WTC11 (cell line): ENCODE measurements at regions not wholly inside any gene's neighbourhood (a gene's known extent, or its start where the extent isn't known, plus 50 kb on each side); places are given as distances from the start of the nearest gene placed in this dataset.

Source experiments
- ATAC-seq: fragments of 200-7000 bp; cut with Tn5 transposase; 2 replicates; pipeline ENCODE4 v1.10.0; 2021; ENCODE audit warnings: mild to moderate bottlenecking, moderate library complexity
- CTCF ChIA-PET: fragments of 300-600 bp; sonication (Branson Sonifier 250); formaldehyde crosslinking; loops from one replicate; lab custom pipeline; 2021; ENCODE audit warnings: antibody characterized with exemption; lab: Charles Lee
- POLR2A ChIA-PET: fragments of 350-600 bp; sonication (Branson Sonifier 250); formaldehyde crosslinking; loops from one replicate; lab custom pipeline; 2021; ENCODE audit warnings: antibody characterized with exemption; lab: Charles Lee
- DNase-seq: peaks from one replicate; pipeline ENCODE4 v3.0.0; 2021; ENCODE audit warnings: low spot score
- H3K27ac Mint-ChIP-seq: 2 replicates; pipeline ENCODE4 v1.8.0; 2021; ENCODE audit warnings: mixed read lengths
- H3K27me3 Mint-ChIP-seq: 2 replicates; pipeline ENCODE4 v1.8.0; 2021; ENCODE audit warnings: low read depth, mild to moderate bottlenecking, moderate library complexity, mixed read lengths
- H3K36me3 Mint-ChIP-seq: 2 replicates; pipeline ENCODE4 v1.8.0; 2021; ENCODE audit warnings: mixed read lengths
- H3K4me1 Mint-ChIP-seq: 2 replicates; pipeline ENCODE4 v1.8.0; 2022; ENCODE audit warnings: mixed read lengths
- H3K4me3 Mint-ChIP-seq: 2 replicates; pipeline ENCODE4 v1.8.0; 2021; ENCODE audit warnings: mild to moderate bottlenecking, moderate library complexity, mixed read lengths
- H3K9me3 Mint-ChIP-seq: 2 replicates; pipeline ENCODE4 v1.8.0; 2021; ENCODE audit warnings: mixed read lengths
- AR ChIP-seq: fragments of 250-450 bp; sonication (Bioruptor Pico); IDR thresholded peaks from 2 replicates; pipeline ENCODE4 v1.9.0; 2021; ENCODE audit warnings: mild to moderate bottlenecking
- ATF1 ChIP-seq: sonication (generic); formaldehyde crosslinking; IDR thresholded peaks from 2 replicates; pipeline ENCODE4 v1.8.1; 2023; ENCODE audit warnings: mild to moderate bottlenecking, moderate library complexity, missing genetic modification reagents
- ATF2 ChIP-seq: sonication (generic); formaldehyde crosslinking; IDR thresholded peaks from 2 replicates; pipeline ENCODE4 v1.8.1; 2022; ENCODE audit warnings: low read depth, missing genetic modification reagents, borderline replicate concordance
- CREM ChIP-seq: sonication (generic); formaldehyde crosslinking; IDR thresholded peaks from 2 replicates; pipeline ENCODE4 v1.8.1; 2022; ENCODE audit warnings: mild to moderate bottlenecking, missing genetic modification reagents, moderate library complexity
- ELF4 ChIP-seq: sonication (generic); formaldehyde crosslinking; IDR thresholded peaks from 2 replicates; pipeline ENCODE4 v1.8.1; 2022; ENCODE audit warnings: low read depth, mild to moderate bottlenecking, moderate library complexity, missing genetic modification reagents
- EMX1 ChIP-seq: fragments of 250-450 bp; sonication (Bioruptor Pico); IDR thresholded peaks from 2 replicates; pipeline ENCODE4 v1.8.0; 2021; ENCODE audit warnings: mild to moderate bottlenecking
- ETV6 ChIP-seq: sonication (generic); formaldehyde crosslinking; IDR thresholded peaks from 2 replicates; pipeline ENCODE4 v1.8.1; 2022; ENCODE audit warnings: mild to moderate bottlenecking, missing genetic modification reagents
- GABPB1 ChIP-seq: sonication (generic); formaldehyde crosslinking; IDR thresholded peaks from 2 replicates; pipeline ENCODE4 v1.8.1; 2023; ENCODE audit warnings: mild to moderate bottlenecking, missing genetic modification reagents
- HMGA2 ChIP-seq: fragments of 250-450 bp; sonication (Bioruptor Pico); IDR thresholded peaks from 2 replicates; pipeline ENCODE4 v1.4.0; 2021; ENCODE audit warnings: mild to moderate bottlenecking, moderate library complexity
- MAX ChIP-seq: sonication (generic); formaldehyde crosslinking; IDR thresholded peaks from 2 replicates; pipeline ENCODE4 v1.8.0; 2022; ENCODE audit warnings: mild to moderate bottlenecking, missing genetic modification reagents
- NFYB ChIP-seq: sonication (generic); formaldehyde crosslinking; conservative IDR thresholded peaks from 2 replicates; pipeline ENCODE4 v1.8.0; 2022; ENCODE audit warnings: low read depth, missing genetic modification reagents
- OVOL2 ChIP-seq: fragments of 250-450 bp; sonication (Bioruptor Pico); IDR thresholded peaks from 2 replicates; pipeline ENCODE4 v1.9.0; 2021; ENCODE audit warnings: mild to moderate bottlenecking, borderline replicate concordance
- SMAD3 ChIP-seq: sonication (generic); formaldehyde crosslinking; IDR thresholded peaks from 2 replicates; pipeline ENCODE4 v1.8.0; 2022; ENCODE audit warnings: missing genetic modification reagents, mild to moderate bottlenecking, borderline replicate concordance
- TEAD1 ChIP-seq: sonication (generic); formaldehyde crosslinking; IDR thresholded peaks from 2 replicates; pipeline ENCODE4 v1.8.0; 2022; ENCODE audit warnings: mild to moderate bottlenecking, missing genetic modification reagents
- ZNF121 ChIP-seq: sonication (generic); formaldehyde crosslinking; IDR thresholded peaks from 2 replicates; pipeline ENCODE4 v1.8.0; 2023; ENCODE audit warnings: missing genetic modification reagents
- ZNF138 ChIP-seq: sonication (generic); formaldehyde crosslinking; conservative IDR thresholded peaks from 2 replicates; pipeline ENCODE4 v1.8.1; 2022; ENCODE audit warnings: mild to moderate bottlenecking, moderate library complexity, missing genetic modification reagents
- ZNF232 ChIP-seq: sonication (generic); formaldehyde crosslinking; IDR thresholded peaks from 2 replicates; pipeline ENCODE4 v1.8.0; 2022; ENCODE audit warnings: mild to moderate bottlenecking, missing genetic modification reagents
- ZNF423 ChIP-seq: fragments of 250-450 bp; sonication (Bioruptor Pico); IDR thresholded peaks from 2 replicates; pipeline ENCODE4 v2.1.2; 2022; ENCODE audit warnings: mild to moderate bottlenecking, moderate library complexity
- TF ChIP-seq, protein P1 (sequence below): sonication (generic); formaldehyde crosslinking; IDR thresholded peaks from 2 replicates; pipeline ENCODE4 v1.8.1; 2023; ENCODE audit warnings: mild to moderate bottlenecking, missing genetic modification reagents
- TF ChIP-seq, protein P2 (sequence below): fragments of 250-450 bp; sonication (Bioruptor Pico); IDR thresholded peaks from 2 replicates; pipeline ENCODE4 v1.8.0; 2021; ENCODE audit warnings: mild to moderate bottlenecking
- TF ChIP-seq, protein P3 (sequence below): fragments of 250-450 bp; sonication (Bioruptor Pico); IDR thresholded peaks from 2 replicates; pipeline ENCODE4 v2.1.2; 2022; ENCODE audit warnings: mild to moderate bottlenecking, moderate library complexity
- TF ChIP-seq, protein P4 (sequence below): sonication (generic); formaldehyde crosslinking; IDR thresholded peaks from 2 replicates; pipeline ENCODE4 v1.8.1; 2022; ENCODE audit warnings: mild to moderate bottlenecking, missing genetic modification reagents, moderate library complexity, borderline replicate concordance
- TF ChIP-seq, protein P5 (sequence below): sonication (generic); formaldehyde crosslinking; IDR thresholded peaks from 2 replicates; pipeline ENCODE4 v1.8.1; 2022; ENCODE audit warnings: missing genetic modification reagents, borderline replicate concordance

DNA sequence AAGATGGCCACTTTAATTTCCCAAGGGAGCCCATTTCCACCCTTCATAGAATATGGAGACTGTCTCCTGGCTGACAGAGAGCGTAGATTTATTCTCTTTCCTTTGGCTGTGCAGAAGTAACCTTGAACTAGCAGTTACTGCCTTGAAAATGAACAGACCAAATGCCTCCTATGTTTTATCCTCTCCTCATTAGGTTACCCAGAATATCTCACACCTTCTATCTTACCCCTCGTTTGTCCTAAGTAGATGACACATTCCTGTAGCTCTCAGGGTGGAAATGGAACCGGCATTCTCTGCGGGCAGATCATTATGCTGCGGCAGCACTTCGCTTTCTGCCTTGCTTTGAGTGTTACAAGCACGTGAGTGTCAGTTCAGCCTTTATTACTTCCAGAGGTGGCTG is 336.5 kb downstream of the DCDC2C start (continued):
- TF ChIP-seq ZNF423 (CRISPR knock-in tag), result no peak
- TF ChIP-seq CREM (CRISPR knock-in tag), result no peak
- TF ChIP-seq, protein P1, sequence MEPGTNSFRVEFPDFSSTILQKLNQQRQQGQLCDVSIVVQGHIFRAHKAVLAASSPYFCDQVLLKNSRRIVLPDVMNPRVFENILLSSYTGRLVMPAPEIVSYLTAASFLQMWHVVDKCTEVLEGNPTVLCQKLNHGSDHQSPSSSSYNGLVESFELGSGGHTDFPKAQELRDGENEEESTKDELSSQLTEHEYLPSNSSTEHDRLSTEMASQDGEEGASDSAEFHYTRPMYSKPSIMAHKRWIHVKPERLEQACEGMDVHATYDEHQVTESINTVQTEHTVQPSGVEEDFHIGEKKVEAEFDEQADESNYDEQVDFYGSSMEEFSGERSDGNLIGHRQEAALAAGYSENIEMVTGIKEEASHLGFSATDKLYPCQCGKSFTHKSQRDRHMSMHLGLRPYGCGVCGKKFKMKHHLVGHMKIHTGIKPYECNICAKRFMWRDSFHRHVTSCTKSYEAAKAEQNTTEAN (CRISPR knock-in tag), result no peak
- TF ChIP-seq MAX (CRISPR knock-in tag), result no peak
- TF ChIP-seq AR, result no peak
- no peak for TF ChIP-seq ZNF138 (CRISPR knock-in tag)
- no peak for TF ChIP-seq TEAD1
- no peak for TF ChIP-seq ELF4 (CRISPR knock-in tag)

- TF ChIP-seq CREM (CRISPR knock-in tag) (no peak), ETV6 (no peak), SMAD3 (CRISPR knock-in tag) (no peak), OVOL2 (no peak), ATF2 (CRISPR knock-in tag) (no peak), GABPB1 (no peak), HMGA2 (CRISPR knock-in tag) (no peak), ZNF232 (CRISPR knock-in tag) (no peak), ZNF121 (CRISPR knock-in tag) (no peak), ATF1 (CRISPR knock-in tag) (no peak), NFYB (CRISPR knock-in tag) (no peak), ELF4 (CRISPR knock-in tag) (no peak), EMX1 (CRISPR knock-in tag) (no peak)
- TF ChIP-seq, protein P2, sequence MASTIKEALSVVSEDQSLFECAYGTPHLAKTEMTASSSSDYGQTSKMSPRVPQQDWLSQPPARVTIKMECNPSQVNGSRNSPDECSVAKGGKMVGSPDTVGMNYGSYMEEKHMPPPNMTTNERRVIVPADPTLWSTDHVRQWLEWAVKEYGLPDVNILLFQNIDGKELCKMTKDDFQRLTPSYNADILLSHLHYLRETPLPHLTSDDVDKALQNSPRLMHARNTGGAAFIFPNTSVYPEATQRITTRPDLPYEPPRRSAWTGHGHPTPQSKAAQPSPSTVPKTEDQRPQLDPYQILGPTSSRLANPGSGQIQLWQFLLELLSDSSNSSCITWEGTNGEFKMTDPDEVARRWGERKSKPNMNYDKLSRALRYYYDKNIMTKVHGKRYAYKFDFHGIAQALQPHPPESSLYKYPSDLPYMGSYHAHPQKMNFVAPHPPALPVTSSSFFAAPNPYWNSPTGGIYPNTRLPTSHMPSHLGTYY (CRISPR knock-in tag), result no peak
- TF ChIP-seq, protein P3, sequence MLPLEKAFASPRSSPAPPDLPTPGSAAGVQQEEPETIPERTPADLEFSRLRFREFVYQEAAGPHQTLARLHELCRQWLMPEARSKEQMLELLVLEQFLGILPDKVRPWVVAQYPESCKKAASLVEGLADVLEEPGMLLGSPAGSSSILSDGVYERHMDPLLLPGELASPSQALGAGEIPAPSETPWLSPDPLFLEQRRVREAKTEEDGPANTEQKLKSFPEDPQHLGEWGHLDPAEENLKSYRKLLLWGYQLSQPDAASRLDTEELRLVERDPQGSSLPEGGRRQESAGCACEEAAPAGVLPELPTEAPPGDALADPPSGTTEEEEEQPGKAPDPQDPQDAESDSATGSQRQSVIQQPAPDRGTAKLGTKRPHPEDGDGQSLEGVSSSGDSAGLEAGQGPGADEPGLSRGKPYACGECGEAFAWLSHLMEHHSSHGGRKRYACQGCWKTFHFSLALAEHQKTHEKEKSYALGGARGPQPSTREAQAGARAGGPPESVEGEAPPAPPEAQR (CRISPR knock-in tag), result no peak
- TF ChIP-seq, protein P4, sequence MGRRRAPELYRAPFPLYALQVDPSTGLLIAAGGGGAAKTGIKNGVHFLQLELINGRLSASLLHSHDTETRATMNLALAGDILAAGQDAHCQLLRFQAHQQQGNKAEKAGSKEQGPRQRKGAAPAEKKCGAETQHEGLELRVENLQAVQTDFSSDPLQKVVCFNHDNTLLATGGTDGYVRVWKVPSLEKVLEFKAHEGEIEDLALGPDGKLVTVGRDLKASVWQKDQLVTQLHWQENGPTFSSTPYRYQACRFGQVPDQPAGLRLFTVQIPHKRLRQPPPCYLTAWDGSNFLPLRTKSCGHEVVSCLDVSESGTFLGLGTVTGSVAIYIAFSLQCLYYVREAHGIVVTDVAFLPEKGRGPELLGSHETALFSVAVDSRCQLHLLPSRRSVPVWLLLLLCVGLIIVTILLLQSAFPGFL, result no peak
- TF ChIP-seq, protein P5, sequence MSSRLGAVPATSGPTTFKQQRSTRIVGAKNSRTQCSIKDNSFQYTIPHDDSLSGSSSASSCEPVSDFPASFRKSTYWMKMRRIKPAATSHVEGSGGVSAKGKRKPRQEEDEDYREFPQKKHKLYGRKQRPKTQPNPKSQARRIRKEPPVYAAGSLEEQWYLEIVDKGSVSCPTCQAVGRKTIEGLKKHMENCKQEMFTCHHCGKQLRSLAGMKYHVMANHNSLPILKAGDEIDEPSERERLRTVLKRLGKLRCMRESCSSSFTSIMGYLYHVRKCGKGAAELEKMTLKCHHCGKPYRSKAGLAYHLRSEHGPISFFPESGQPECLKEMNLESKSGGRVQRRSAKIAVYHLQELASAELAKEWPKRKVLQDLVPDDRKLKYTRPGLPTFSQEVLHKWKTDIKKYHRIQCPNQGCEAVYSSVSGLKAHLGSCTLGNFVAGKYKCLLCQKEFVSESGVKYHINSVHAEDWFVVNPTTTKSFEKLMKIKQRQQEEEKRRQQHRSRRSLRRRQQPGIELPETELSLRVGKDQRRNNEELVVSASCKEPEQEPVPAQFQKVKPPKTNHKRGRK (CRISPR knock-in tag), result no peak
- DNase-seq, result no peak
- H3K27ac Mint-ChIP-seq, result no peak overlapping the region
Measured at GRCh38 chr2:4047961-4048891, 344.9 kb downstream of the DCDC2C start.

More at GRCh38 chr2:4047961-4048891, 344.9 kb downstream of the DCDC2C start:
- POLR2A ChIA-PET, result no interaction called here
- Mint-ChIP-seq H3K27me3 (peaks cover 9% of the 10 kb centered on the region), H3K4me3 (no peak overlapping the region), H3K9me3 (peaks cover 96% of the 10 kb centered on the region), H3K4me1 (no peaks in the 10 kb centered on the region), H3K36me3 (peaks cover 86% of the 10 kb centered on the region)
- CTCF ChIA-PET, result no interaction called here
- no peak for ATAC-seq
